B cell (primary cell): ENCODE measurements at regions not wholly inside any gene's neighbourhood (a gene's known extent, or its start where the extent isn't known, plus 50 kb on each side); places are given as distances from the start of the nearest gene placed in this dataset.
"Not testable (repeated sequence)": the region's sequence is repeated elsewhere in the genome, so short reads cannot be mapped to it uniquely, and the experiment has no call there.

Source experiments
- ATAC-seq: fragments of 200-7000 bp; cut with Tn5 transposase; one replicate; pipeline ENCODE4 v1.10.0; 2021; ENCODE audit warnings: low read depth, mild to moderate bottlenecking, moderate number of reproducible peaks, moderate library complexity
- CTCF ChIA-PET: fragments of 350-600 bp; sonication (Branson Sonifier 250); formaldehyde crosslinking; loops from one replicate; lab custom pipeline; 2021; ENCODE audit warnings: antibody characterized with exemption, inconsistent platforms; lab: Charles Lee
- POLR2A ChIA-PET: fragments of 350-600 bp; sonication (Branson Sonifier 250); formaldehyde crosslinking; loops from one replicate; lab custom pipeline; 2021; ENCODE audit warnings: antibody characterized with exemption; lab: Charles Lee
- DNase-seq: peaks from one replicate; pipeline ENCODE4 v3.0.0; 2013
- H2AFZ ChIP-seq: 2 replicates; pipeline ENCODE4 v1.6.1; 2012; ENCODE audit warnings: mild to moderate bottlenecking, low read depth, low read length; ENCODE audit not compliant: insufficient read depth, poor library complexity, severe bottlenecking
- H3K27ac ChIP-seq, 2 donors: 1 replicate in 1 of 2; 2 replicates in 1 of 2; pipeline ENCODE4 v1.5.1; 2012 to 2013; ENCODE audit warnings: low read length in 2 of 2, mild to moderate bottlenecking in 2 of 2, moderate library complexity in 1 of 2
- H3K27me3 ChIP-seq, 4 experiments: fragments of 200-600 bp in 1 of 4; sonication (generic) in 1 of 4; replicated peaks in 1 of 4; 1 replicate in 2 of 4; 2 replicates in 2 of 4; pipeline versions ENCODE4 v1.6.1 to v1.7.0; 2013 to 2016; ENCODE audit warnings: low read length in 3 of 4, mild to moderate bottlenecking in 2 of 4, mixed read lengths in 1 of 4, moderate library complexity in 1 of 4; ENCODE audit not compliant: insufficient read depth in 4 of 4, control insufficient read depth in 3 of 4; ENCODE audit errors: control extremely low read depth in 1 of 4
- H3K36me3 ChIP-seq, 2 experiments: replicated peaks in 1 of 2; 1 replicate in 1 of 2; 2 replicates in 1 of 2; pipeline versions ENCODE4 v1.6.1 to v1.7.1; 2013; ENCODE audit warnings: low read length in 1 of 2; ENCODE audit not compliant: insufficient read depth in 2 of 2, control insufficient read depth in 1 of 2; ENCODE audit errors: control extremely low read depth in 1 of 2, extremely low read depth in 1 of 2
- H3K4me1 ChIP-seq, 2 donors: fragments of 200-600 bp in 1 of 2; sonication (generic) in 1 of 2; 1 replicate in 1 of 2; 2 replicates in 1 of 2; pipeline versions ENCODE4 v1.5.1 to v1.6.1; 2013 to 2017; ENCODE audit warnings: low read length in 2 of 2; ENCODE audit not compliant: control insufficient read depth in 2 of 2, insufficient read depth in 2 of 2
- H3K4me2 ChIP-seq: replicated peaks from 2 replicates; pipeline ENCODE3; 2012; ENCODE audit warnings: mild to moderate bottlenecking, low read depth, low read length; ENCODE audit not compliant: poor library complexity, severe bottlenecking
- H3K4me3 ChIP-seq, 5 experiments: fragments of 200-600 bp in 1 of 5; sonication (generic) in 1 of 5; 1 replicate in 3 of 5; 2 replicates in 2 of 5; pipeline versions ENCODE4 v1.5.1 to v1.7.0; 2011 to 2016; ENCODE audit warnings: low read length in 4 of 5, mild to moderate bottlenecking in 4 of 5, low read depth in 2 of 5, control low read depth in 1 of 5, moderate library complexity in 1 of 5; ENCODE audit not compliant: insufficient read depth in 1 of 5; ENCODE audit errors: control extremely low read depth in 1 of 5, extremely low read depth in 1 of 5
- H3K79me2 ChIP-seq: fragments of 200-600 bp; sonication (generic); one replicate; pipeline ENCODE4 v1.6.0; 2016; ENCODE audit warnings: low read length; ENCODE audit not compliant: control insufficient read depth, insufficient read depth
- H3K9ac ChIP-seq: fragments of 200-600 bp; sonication (generic); 2 replicates; pipeline ENCODE4 v1.6.1; 2017; ENCODE audit warnings: mild to moderate bottlenecking, low read length, moderate library complexity
- H3K9me3 ChIP-seq, 3 donors: one replicate each; pipeline versions ENCODE4 v1.6.1 to v1.7.1; 2013; ENCODE audit warnings: low read length in 2 of 3; ENCODE audit not compliant: control insufficient read depth in 2 of 3, insufficient read depth in 1 of 3; ENCODE audit errors: control extremely low read depth in 1 of 3
- H4K20me1 ChIP-seq: 2 replicates; pipeline ENCODE4 v1.6.0; 2012; ENCODE audit warnings: mild to moderate bottlenecking, low read length; ENCODE audit not compliant: insufficient read depth, control insufficient read depth, poor library complexity, severe bottlenecking
- H3K27ac Mint-ChIP-seq: one replicate; pipeline ENCODE4 v1.8.0; 2021; ENCODE audit warnings: mixed read lengths
- H3K27me3 Mint-ChIP-seq: one replicate; pipeline ENCODE4 v1.8.0; 2021; ENCODE audit warnings: mixed read lengths
- H3K4me1 Mint-ChIP-seq: one replicate; pipeline ENCODE4 v1.8.0; 2021; ENCODE audit warnings: mixed read lengths
- H3K4me3 Mint-ChIP-seq: one replicate; pipeline ENCODE4 v1.8.0; 2021; ENCODE audit warnings: mixed read lengths
- H3K9me3 Mint-ChIP-seq: one replicate; pipeline ENCODE4 v1.8.0; 2022; ENCODE audit warnings: mixed read lengths; ENCODE audit not compliant: insufficient read depth
- CTCF ChIP-seq: fragments of 200-600 bp; IDR thresholded peaks from one replicate; pipeline ENCODE4 v1.8.0; 2022; ENCODE audit warnings: antibody characterized with exemption, mild to moderate bottlenecking
- EZH2 ChIP-seq: IDR thresholded peaks from 2 replicates; pipeline ENCODE4 v1.6.1; 2012; ENCODE audit warnings: borderline replicate concordance, low read depth, mild to moderate bottlenecking, moderate library complexity, low read length; ENCODE audit not compliant: insufficient read depth, poor library complexity, severe bottlenecking
- WGBS: methylation state at CpG from one replicate; pipeline ENCODE4 v1.1.5; 2013; ENCODE audit warnings: missing lambda C conversion rate; ENCODE audit not compliant: insufficient coverage; 5-methylcytosine and 5-hydroxymethylcytosine counted together
- intact Hi-C: fragments of 100-400 bp; cut with micrococcal nuclease; formaldehyde crosslinking; loops from one replicate; pipeline ENCODE4 v1.10.0; 2022

GRCh38 chr6:170037541-170038250, 253.2 kb downstream of the DLL1 start:
- no peaks in the 10 kb centered on the region for H4K20me1 ChIP-seq
- no peak overlapping the region for H3K27ac Mint-ChIP-seq
- H3K27me3 ChIP-seq, result no peaks in the 10 kb centered on the region
- ChIA-PET POLR2A (no interaction called here), CTCF (no interaction called here)
- no peak overlapping the region for H3K4me2 ChIP-seq
- ATAC-seq, result no peak
- no peaks in the 10 kb centered on the region for H3K4me1 Mint-ChIP-seq
- intact Hi-C loops, result no loop called here
- no peak overlapping the region for H3K4me3 ChIP-seq
- 94% methylated on average over 11 of the region's 15 CpGs for WGBS
- H2AFZ ChIP-seq, result no peak overlapping the region
- H3K36me3 ChIP-seq, result no peaks in the 10 kb centered on the region
- no peak for DNase-seq
- peaks cover 0 to 27% (median 0%) of the 10 kb centered on the region in 3 donors for H3K9me3 ChIP-seq
- no peak overlapping the region for H3K9ac ChIP-seq
- H3K9me3 Mint-ChIP-seq, result no peaks in the 10 kb centered on the region
- no peaks in the 10 kb centered on the region for H3K27me3 Mint-ChIP-seq
- no peaks in the 10 kb centered on the region for H3K4me1 ChIP-seq
- TF ChIP-seq EZH2 (no peak), CTCF (no peak)
- H3K79me2 ChIP-seq, result no peaks in the 10 kb centered on the region
- H3K4me3 Mint-ChIP-seq, result no peak overlapping the region
- H3K27ac ChIP-seq, result no peak overlapping the region

GRCh38 chr6:170036916-170037315, 254.0 kb downstream of the DLL1 start:
- Histone ChIP-seq H3K9ac (no peak overlapping the region), H3K4me2 (no peak overlapping the region), H3K27me3 (no peaks in the 10 kb centered on the region), H3K36me3 (no peaks in the 10 kb centered on the region), H4K20me1 (no peaks in the 10 kb centered on the region), H2AFZ (no peak overlapping the region), H3K79me2 (no peaks in the 10 kb centered on the region), H3K27ac (no peak overlapping the region), H3K4me1 (no peaks in the 10 kb centered on the region), H3K9me3 (peaks cover 0 to 29% (median 0%) of the 10 kb centered on the region in 3 donors), H3K4me3 (no peak overlapping the region)
- WGBS, result 75% methylated on average over 7 of the region's 7 CpGs
- no peaks in the 10 kb centered on the region for H3K27me3 Mint-ChIP-seq
- H3K4me3 Mint-ChIP-seq, result no peak overlapping the region
- POLR2A ChIA-PET, result no interaction called here
- intact Hi-C loops, result no loop called here
- ATAC-seq (no peak), DNase-seq (no peak)
- CTCF ChIA-PET, result no interaction called here
- no peaks in the 10 kb centered on the region for H3K4me1 Mint-ChIP-seq
- H3K27ac Mint-ChIP-seq, result no peak overlapping the region
- no peak for TF ChIP-seq EZH2
- no peaks in the 10 kb centered on the region for H3K9me3 Mint-ChIP-seq

GRCh38 chr6:170036367-170036766, 254.5 kb downstream of the DLL1 start:
- H4K20me1 ChIP-seq, H3K4me3 Mint-ChIP-seq, H3K27ac ChIP-seq, H3K9me3 Mint-ChIP-seq, H3K4me1 ChIP-seq, H3K4me1 Mint-ChIP-seq, intact Hi-C loops, H2AFZ ChIP-seq, H3K27ac Mint-ChIP-seq, H3K4me3 ChIP-seq, H3K4me2 ChIP-seq, H3K79me2 ChIP-seq, ATAC-seq, H3K36me3 ChIP-seq, CTCF ChIA-PET, POLR2A ChIA-PET, DNase-seq, H3K9ac ChIP-seq, H3K27me3 ChIP-seq, H3K27me3 Mint-ChIP-seq: not testable (repeated sequence)
- peaks cover 0 to 26% (median 0%) of the 10 kb centered on the region in 3 donors for H3K9me3 ChIP-seq
- WGBS, result 100% methylated on average over 1 of the region's 1 CpG
